ENCODE measurements at regions not wholly inside any gene's neighbourhood (a gene's known extent, or its start where the extent isn't known, plus 50 kb on each side); places are given as distances from the start of the nearest gene placed in this dataset.

GRCh38 chr12:90030726-90031125, 322.1 kb upstream of the ATP2B1 start:
- no peak for DNase-seq (ENCODE audit: low read depth in 2 of 2)

- no peak for DNase-seq (ENCODE audit: low read depth in 2 of 2)
Observed at GRCh38 chr12:90029317-90029716, 320.7 kb upstream of the ATP2B1 start.

DNA sequence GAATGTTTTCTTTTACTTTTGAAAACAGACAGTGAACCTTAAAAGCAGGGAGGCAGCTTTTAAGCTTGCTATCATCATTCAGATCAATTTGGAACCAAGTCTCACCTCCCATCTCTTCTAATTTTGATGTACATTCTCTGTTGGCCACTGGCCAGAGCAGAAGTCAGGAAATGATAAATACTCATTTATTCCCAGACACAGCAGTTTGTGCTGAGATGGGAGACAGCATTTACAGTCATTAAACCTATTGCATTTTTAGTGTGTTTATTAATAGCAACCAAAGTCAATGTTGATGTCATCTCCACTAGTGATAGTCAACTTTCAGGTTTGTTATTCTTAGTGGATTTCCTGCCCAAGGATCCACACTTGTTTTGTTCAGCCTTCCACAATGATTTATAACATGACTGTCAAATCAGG, 320.0 kb upstream of the ATP2B1 start:
- no peak for DNase-seq (ENCODE audit: low read depth in 2 of 2)

DNA sequence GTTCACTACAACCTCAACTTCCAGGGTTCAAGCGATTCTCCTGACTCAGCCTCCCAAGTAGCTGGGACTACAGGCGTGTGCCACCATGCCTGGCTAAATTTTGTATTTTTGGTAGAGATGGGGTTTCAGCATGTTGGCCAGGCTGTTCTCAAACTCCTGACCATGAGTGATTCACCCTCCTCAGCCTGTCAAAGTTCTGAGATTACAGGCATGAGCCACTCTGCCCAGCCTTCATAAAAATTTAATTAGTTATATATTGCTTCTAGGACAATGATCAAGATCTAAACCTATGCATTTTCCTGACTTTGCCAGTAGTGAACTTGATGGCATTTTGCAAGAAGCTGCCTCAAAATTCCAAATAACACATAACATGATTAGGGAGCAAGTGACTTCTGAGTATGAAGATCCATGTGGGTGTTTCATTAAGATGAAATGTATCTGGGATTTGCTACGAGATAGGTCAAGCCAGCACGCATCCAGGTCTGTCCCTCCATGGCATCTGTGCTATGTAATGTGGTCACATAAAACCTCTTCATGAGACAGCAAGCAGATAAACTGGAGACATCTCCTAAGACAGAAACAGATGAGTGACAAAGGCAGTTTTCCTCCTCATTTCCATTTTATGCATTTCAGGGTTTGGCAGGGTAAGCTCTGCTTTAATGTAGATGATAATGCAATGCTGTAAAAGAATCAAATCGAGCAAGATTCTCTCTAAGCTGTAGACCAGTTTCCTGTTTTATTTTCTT, 319.4 kb upstream of the ATP2B1 start:
- no peak for DNase-seq (ENCODE audit: low read depth in 2 of 2)

GRCh38 chr12:90027041-90027440, 318.4 kb upstream of the ATP2B1 start:
- no peak for DNase-seq (ENCODE audit: low read depth in 2 of 2)

GRCh38 chr12:90026516-90026915, 317.9 kb upstream of the ATP2B1 start:
- DNase-seq (ENCODE audit: low read depth in 2 of 2), result no peak

GRCh38 chr12:90024262-90024661, 315.6 kb upstream of the ATP2B1 start:
- no peak for DNase-seq (ENCODE audit: low read depth in 2 of 2)

DNA sequence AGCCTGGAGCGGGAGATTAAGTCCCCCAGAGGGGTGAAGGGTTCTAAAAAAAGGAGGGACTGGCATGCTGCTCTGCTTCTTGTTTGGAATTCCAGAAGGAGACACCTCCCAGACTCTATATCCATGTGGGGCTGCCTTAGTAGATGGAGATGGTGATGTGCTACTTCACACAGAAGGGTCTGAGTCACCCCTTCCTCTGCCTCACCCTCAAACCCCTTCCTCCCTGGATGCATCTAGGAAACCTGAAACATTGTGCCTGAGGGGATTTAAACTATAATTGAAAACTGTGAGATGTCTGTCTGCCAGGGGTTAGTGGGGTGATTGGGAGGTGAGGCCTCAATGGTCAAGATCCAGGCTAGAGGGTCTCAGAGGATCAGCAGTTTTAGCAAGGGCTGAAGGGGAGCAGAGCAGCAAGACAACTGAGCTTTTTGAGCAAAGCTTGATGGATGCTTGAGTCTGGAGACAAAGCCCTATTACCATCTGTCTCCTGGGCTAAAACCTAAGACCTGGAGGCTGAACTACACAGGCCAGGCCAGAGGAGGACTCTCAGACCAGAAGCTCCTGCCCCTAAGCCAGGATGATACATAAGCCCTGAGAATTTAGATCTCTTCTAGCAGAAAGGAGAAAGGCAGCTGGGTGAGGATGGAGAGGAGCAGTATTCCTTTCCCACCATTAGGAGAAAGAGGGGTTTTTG, 314.7 kb upstream of the ATP2B1 start:
- no peak for DNase-seq (ENCODE audit: low read depth in 2 of 2)

GRCh38 chr12:90021795-90022440, 313.3 kb upstream of the ATP2B1 start:
- DNase-seq (ENCODE audit: low read depth in 2 of 2), result no peak

DNA sequence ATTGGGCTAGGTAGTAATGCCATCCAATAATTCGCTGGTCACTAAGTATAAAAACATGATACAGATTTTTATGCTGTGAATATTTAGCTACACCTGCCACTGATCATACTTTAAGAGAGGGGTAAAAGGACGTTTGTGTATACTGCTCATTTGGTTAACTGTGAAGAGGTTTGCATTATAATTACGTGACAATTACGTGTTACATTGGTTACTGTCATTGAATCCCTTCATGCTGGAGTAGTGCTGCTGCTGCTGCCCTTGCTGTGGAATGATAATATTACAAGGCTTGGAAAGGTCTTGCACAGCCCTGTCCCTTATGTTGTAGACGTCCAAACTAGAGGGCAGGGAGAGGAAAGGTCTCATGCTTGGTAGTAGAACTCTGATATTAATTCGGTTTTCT, 312.2 kb upstream of the ATP2B1 start:
- DNase-seq (ENCODE audit: low read depth in 2 of 2), result no peak

GRCh38 chr12:90020436-90020835, 311.8 kb upstream of the ATP2B1 start:
- DNase-seq (ENCODE audit: low read depth in 2 of 2), result no peak

DNA sequence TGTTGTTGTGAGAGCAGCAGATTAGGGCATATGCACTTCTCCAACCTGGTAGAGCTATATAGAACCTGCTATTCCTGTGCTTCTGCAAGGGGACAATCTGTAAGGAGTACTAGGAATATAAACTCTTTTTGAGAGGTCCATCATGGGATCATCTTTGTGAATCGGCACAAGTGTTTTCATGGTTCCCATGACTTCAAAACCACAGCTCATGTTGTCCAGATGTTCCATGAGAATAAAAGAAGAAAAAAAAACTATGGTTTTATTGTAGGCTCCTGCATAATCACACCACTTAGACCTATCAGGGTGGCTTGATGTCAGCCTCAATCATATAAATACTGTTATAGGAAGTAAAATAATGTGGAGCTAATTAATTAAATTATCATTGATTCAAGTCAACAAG, 311.4 kb upstream of the ATP2B1 start:
- DNase-seq (ENCODE audit: low read depth in 2 of 2), result no peak

- no peak for DNase-seq (ENCODE audit: low read depth in 2 of 2)
Observed at GRCh38 chr12:90017316-90017715, 308.7 kb upstream of the ATP2B1 start.

DNA sequence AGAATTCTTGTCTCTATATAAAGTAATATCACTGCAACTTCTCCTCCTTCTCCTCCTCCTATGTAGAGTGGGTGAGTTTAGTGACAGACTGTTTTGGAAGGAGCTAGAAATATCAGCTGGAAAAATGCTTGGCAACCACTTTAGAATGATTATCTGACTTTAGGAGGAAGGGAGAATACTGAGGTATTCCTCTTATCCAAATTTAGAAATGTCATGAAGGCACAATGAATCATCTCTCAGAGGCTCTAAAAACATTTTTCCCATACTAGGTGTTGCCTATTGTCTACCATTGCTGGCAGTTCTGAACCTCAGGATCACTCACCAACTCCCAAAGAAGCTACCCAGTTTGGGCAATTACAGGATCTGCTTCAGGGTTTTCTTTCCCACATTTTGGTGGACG, 306.6 kb upstream of the ATP2B1 start:
- DNase-seq (ENCODE audit: low read depth in 2 of 2), result no peak

DNA sequence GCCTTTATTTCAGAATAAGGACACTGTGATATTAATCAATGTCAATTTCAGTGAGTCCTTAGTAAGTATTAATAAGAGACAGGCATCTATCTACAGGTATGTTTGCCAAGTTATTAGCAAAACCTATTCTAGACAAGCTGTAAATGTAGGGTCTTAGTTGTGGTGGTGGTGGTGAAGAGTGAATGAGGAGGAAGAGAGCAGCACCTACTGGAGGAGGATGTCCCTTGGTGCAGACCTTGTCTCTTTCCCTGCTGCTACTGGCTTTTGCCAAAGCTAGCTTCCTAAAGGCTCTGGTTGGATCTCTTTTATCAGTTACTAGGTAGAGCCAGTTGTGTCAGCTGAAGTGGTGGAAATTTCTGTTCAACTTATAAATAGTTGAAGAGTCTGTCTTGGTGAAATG, 304.8 kb upstream of the ATP2B1 start:
- no peak for DNase-seq (ENCODE audit: low read depth in 2 of 2)

DNA sequence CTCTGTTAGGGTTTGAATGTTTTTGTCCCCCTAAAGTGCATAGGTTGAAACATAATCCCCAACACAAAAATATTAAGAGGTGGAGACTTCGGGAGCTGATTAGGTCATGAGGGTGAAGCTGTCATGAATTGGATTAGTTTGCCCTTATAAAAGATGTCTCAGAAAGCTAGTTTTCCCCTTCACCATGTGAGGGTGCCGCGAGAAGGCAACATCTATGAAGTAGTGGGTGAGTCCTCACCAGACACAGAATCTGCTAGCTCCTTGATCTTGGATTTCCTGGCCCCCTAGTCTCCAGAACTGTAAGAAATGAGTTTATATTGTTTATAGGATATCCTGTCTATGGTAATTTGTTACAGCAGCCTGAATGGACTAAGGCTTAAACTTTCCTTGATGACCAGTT, 301.5 kb upstream of the ATP2B1 start:
- no peak for DNase-seq (ENCODE audit: low read depth in 2 of 2)

DNA sequence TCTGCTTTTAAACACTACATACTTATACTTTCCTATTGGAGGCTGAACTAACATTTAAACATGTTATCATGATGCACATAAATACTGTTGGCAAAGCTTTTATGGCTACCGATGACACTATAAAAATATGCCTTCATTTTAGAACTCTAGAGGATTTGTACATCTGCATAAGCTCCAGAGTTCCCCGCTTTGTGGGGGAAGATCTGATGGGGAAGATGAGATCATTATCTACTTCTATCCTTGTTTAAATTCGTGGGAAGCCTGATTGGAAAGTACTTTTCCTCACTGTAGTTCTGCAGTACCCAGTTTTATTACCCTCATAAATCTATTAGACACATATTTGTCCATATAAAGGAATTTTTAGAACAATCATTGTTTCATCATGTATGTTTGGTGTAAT, 299.6 kb upstream of the ATP2B1 start:
- DNase-seq (ENCODE audit: low read depth in 2 of 2), result no peak

DNA sequence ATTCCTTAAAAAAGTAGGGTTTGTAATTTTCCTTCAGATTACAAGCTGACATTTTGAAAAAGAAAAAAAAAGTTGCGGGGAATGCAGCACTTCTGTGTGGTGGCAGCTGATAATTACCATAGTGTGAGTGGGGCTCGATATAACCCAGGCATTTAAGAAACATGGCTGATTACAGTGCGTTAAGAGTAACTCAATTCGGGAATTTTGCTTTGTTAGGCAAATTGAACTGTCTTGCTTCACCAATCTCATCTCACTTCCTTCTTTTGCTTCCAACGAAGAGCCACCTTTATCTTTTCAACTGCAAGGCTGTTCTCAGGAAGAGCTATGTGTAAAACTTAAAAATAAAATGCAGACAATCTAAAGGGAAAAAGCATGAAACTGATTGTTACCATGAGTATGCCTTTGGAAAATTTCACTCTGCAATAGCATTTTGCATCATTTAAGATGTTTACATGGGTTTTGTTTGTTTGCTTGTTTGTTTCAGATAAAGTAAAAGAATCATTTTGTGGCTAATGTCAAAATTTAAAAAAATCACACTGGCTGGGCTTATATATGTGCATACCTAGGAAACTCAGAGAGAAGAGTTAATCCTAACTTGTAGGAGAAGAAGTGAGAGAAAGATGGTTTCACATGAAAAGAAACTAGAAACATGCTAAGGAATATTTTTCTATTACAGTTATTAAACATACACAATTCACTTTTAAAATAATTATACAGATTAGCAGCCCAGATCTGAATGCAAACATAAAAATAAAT, 295.9 kb upstream of the ATP2B1 start:
- no peak for DNase-seq (ENCODE audit: low read depth in 2 of 2)

DNA sequence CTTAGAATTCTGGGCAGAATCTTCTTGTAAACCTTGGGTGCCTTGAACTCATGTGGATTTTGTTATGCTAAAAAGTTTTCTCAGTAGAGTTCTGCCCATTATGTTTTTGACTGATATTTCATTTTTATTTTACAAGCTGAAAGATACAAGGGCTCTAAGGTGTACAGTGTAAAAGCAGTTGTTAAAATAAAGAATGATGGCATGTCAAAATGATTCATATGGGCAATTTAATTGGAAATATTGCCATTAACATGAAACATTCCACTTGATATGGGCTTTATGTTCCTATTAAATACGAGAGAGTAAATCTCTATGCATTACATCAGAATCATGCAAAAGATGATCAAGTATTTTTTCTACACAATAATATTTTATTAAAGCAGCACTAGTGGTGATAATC, 295.1 kb upstream of the ATP2B1 start:
- DNase-seq (ENCODE audit: low read depth in 2 of 2), result no peak

GRCh38 chr12:90000721-90001120, 292.1 kb upstream of the ATP2B1 start:
- no peak for DNase-seq (ENCODE audit: low read depth in 2 of 2)

DNA sequence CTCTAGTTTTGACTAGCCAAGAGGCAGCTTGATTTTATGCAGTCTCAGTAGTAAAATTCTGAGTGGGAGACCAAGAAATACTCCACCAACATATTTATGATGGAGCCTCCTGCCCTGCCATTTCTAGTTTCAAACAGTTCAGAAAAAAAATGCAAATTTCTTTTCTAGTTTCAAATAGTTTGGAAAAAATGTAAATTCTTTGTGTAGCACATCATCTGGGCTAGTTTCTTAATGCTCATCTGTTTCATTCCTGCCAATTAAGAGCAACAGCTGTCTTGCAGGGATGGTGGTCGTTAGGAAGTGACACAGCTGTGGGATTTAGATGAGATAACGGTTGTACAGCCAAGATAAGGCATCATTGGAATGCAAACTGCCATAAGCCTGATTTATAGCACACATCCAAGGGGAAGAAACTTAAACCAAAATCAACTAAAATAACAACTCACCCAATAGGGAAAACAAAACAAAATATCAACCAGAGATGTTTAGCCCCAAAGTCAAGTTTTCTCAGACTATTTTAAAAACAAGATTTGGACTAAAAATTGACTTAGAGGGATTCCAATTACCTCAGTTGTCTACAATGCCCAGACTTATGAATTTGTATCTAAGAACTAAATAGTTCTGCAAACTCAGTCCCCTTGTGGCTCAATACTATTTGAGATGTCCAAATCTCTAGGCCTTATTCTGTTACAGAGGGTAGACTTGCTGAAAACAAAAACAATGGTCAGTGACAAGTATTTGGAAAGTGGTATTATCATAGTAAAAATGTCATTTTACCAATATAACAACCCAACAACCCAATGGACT, 291.3 kb upstream of the ATP2B1 start:
- no peak for DNase-seq (ENCODE audit: low read depth in 2 of 2)

GRCh38 chr12:89995870-89996269, 287.2 kb upstream of the ATP2B1 start:
- DNase-seq (ENCODE audit: low read depth in 2 of 2), result no peak

Data from stimulated activated CD4-positive, alpha-beta T cell treated with anti-CD3 and anti-CD28 coated beads, Interleukin-12 subunit alpha, Interleukin-12 subunit beta, amount 100 ng/mL, for 24 hours (primary cell).